A673 (cell line): ENCODE measurements at regions not wholly inside any gene's neighbourhood (a gene's known extent, or its start where the extent isn't known, plus 50 kb on each side); places are given as distances from the start of the nearest gene placed in this dataset.

Experiments used
- BruUV-seq: library from RNA; stranded (reverse); fragments of 400-500 nt; replicated peaks from 2 replicates; lab custom pipeline; 2021; lab: Mats Ljungman, UMichigan
- CTCF ChIA-PET: fragments of 300-600 bp; sonication (Branson Sonifier 250); formaldehyde crosslinking; loops from one replicate; lab custom pipeline; 2022; ENCODE audit warnings: antibody characterized with exemption; lab: Charles Lee
- POLR2A ChIA-PET: fragments of 300-600 bp; sonication (Branson Sonifier 250); formaldehyde crosslinking; loops from one replicate; lab custom pipeline; 2022; ENCODE audit warnings: antibody characterized with exemption; ENCODE audit not compliant: low non-redundant PET; lab: Charles Lee
- DNase-seq: peaks from one replicate; pipeline ENCODE4 v3.0.0-alpha.2; 2015; ENCODE audit warnings: low spot score
- H3K27ac ChIP-seq: fragments of 200-600 bp; sonication (generic); 2 replicates; pipeline ENCODE4 v1.5.1; 2016; ENCODE audit warnings: mixed run types, low read depth, mild to moderate bottlenecking, mixed read lengths, antibody characterized with exemption, low read length; ENCODE audit not compliant: poor library complexity, severe bottlenecking
- H3K27me3 ChIP-seq: fragments of 200-600 bp; sonication (generic); replicated peaks from 2 replicates; pipeline ENCODE4 v1.6.1; 2017; ENCODE audit warnings: mixed run types, low read depth, mild to moderate bottlenecking, mixed read lengths, antibody characterized with exemption, low read length; ENCODE audit not compliant: insufficient read depth, poor library complexity
- H3K36me3 ChIP-seq: fragments of 200-600 bp; sonication (generic); 2 replicates; pipeline ENCODE4 v1.6.1; 2016; ENCODE audit warnings: mixed run types, mild to moderate bottlenecking, mixed read lengths, antibody characterized with exemption, low read length; ENCODE audit not compliant: insufficient read depth, poor library complexity, severe bottlenecking
- H3K4me1 ChIP-seq: fragments of 200-600 bp; sonication (generic); 2 replicates; pipeline ENCODE4 v1.6.1; 2017; ENCODE audit warnings: mixed run types, mild to moderate bottlenecking, mixed read lengths, antibody characterized with exemption, low read length; ENCODE audit not compliant: insufficient read depth, poor library complexity, severe bottlenecking
- H3K4me3 ChIP-seq: fragments of 200-600 bp; sonication (generic); 2 replicates; pipeline ENCODE4 v1.5.1; 2016; ENCODE audit warnings: low read depth, mixed run types, mild to moderate bottlenecking, mixed read lengths, low read length; ENCODE audit not compliant: poor library complexity, severe bottlenecking
- H3K9me3 ChIP-seq: fragments of 200-600 bp; sonication (generic); 2 replicates; pipeline ENCODE4 v1.6.1; 2016; ENCODE audit warnings: mixed run types, low read depth, mild to moderate bottlenecking, mixed read lengths, antibody characterized with exemption, low read length; ENCODE audit not compliant: poor library complexity, severe bottlenecking
- EZH2 ChIP-seq: fragments of 200-600 bp; sonication (generic); IDR thresholded peaks from 2 replicates; pipeline ENCODE4 v1.6.1; 2017; ENCODE audit warnings: borderline replicate concordance, low read depth, mild to moderate bottlenecking, mixed read lengths, antibody characterized with exemption, low read length; ENCODE audit not compliant: poor library complexity, severe bottlenecking
- intact Hi-C: fragments of 100-400 bp; cut with micrococcal nuclease; formaldehyde crosslinking; loops from one replicate; pipeline ENCODE4 v1.10.0; 2022; ENCODE audit not compliant: unreplicated experiment
- TF ChIP-seq, protein P1 (sequence below): fragments of 300-800, 200-600 bp; sonication (generic); conservative IDR thresholded peaks from 2 replicates; pipeline ENCODE4 v1.5.1; 2017; ENCODE audit warnings: low read depth, mild to moderate bottlenecking, antibody characterized with exemption, low read length, moderate library complexity, mixed read lengths

DNA sequence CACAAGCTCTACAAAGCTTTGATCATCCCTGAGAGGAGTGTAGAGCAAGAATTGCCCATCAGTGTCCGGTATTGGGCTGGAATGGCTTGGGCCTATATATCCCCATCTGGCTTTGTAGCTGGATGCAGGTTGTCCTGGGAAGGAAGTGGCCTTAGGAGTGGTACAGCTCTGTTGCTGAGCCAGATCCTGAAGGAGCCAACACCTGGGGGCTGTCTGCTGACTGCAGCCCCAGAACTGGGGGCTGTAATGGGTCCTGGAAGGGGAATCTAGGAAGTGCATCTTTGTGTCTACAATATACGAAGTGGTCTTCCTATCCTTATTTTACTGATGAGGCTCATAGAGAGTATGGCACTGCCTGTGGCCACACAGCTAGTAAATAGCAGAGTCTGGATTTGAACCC, 145.9 kb downstream of the CDC5L start:
- no peaks in the 10 kb centered on the region for H3K27me3 ChIP-seq
- ChIA-PET CTCF (no interaction called here), POLR2A (no interaction called here)
- BruUV-seq = no TSS peak
- no peak overlapping the region for H3K4me3 ChIP-seq
- no peak overlapping the region for H3K27ac ChIP-seq
- no peak for TF ChIP-seq EZH2
- intact Hi-C loops = no loop called here
- no peak for DNase-seq
- peaks cover 7% of the 10 kb centered on the region for H3K4me1 ChIP-seq
- H3K9me3 ChIP-seq = no peaks in the 10 kb centered on the region
- H3K36me3 ChIP-seq = no peaks in the 10 kb centered on the region

DNA sequence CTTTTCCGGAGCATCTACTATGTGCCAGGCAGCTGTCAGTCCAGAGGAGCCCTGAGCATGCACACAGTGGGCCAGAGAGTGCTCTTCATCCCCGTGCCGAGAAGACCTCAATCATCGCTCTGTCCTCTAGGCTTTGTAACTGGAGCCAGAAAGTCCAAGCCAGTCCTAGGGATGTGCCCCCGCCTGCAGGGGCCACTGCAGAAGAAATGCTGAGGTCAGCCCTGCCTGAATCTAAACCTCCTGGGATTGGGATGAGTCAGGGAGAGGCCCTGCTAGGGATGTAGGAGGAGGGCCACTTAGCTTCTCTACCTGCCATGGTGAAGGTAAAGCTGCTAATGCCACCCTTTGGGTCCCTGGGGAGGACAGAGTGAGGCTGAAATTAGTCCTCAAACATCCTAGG, 146.8 kb downstream of the CDC5L start:
- Histone ChIP-seq H3K27ac (no peak overlapping the region), H3K4me1 (no peaks in the 10 kb centered on the region), H3K36me3 (no peaks in the 10 kb centered on the region), H3K27me3 (no peaks in the 10 kb centered on the region), H3K9me3 (no peaks in the 10 kb centered on the region), H3K4me3 (no peak overlapping the region)
- no peak for DNase-seq
- no TSS peak for BruUV-seq
- intact Hi-C loops = no loop called here
- ChIA-PET CTCF (no interaction called here), POLR2A (no interaction called here)
- TF ChIP-seq, protein P1, sequence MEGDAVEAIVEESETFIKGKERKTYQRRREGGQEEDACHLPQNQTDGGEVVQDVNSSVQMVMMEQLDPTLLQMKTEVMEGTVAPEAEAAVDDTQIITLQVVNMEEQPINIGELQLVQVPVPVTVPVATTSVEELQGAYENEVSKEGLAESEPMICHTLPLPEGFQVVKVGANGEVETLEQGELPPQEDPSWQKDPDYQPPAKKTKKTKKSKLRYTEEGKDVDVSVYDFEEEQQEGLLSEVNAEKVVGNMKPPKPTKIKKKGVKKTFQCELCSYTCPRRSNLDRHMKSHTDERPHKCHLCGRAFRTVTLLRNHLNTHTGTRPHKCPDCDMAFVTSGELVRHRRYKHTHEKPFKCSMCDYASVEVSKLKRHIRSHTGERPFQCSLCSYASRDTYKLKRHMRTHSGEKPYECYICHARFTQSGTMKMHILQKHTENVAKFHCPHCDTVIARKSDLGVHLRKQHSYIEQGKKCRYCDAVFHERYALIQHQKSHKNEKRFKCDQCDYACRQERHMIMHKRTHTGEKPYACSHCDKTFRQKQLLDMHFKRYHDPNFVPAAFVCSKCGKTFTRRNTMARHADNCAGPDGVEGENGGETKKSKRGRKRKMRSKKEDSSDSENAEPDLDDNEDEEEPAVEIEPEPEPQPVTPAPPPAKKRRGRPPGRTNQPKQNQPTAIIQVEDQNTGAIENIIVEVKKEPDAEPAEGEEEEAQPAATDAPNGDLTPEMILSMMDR = no peak
- TF ChIP-seq EZH2 = no peak

DNA sequence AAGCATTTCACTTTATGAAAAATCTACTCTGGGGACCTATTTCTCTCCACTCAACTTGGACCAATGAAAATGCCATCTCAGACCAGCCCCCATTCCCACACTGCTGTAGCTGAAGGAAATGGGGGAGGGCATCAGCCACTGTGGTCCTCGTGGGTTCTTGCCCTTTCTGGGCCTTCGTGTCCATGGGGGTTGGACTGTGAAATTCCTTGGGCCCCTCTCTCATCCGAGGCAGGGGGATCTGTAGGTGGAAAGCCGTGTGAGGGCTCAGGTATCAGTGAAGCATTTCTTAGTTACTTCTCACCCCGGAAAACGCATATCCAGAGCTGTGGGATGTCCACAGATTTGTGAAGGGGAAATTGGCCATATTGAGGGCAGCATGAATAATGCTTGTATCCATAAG, 147.9 kb downstream of the CDC5L start:
- ChIA-PET POLR2A (no interaction called here), CTCF (no interaction called here)
- Histone ChIP-seq H3K36me3 (no peaks in the 10 kb centered on the region), H3K9me3 (no peaks in the 10 kb centered on the region), H3K4me3 (no peak overlapping the region), H3K4me1 (no peaks in the 10 kb centered on the region), H3K27ac (no peak overlapping the region), H3K27me3 (no peaks in the 10 kb centered on the region)
- no peak for TF ChIP-seq EZH2
- TF ChIP-seq, protein P1 = no peak
- BruUV-seq = no TSS peak
- DNase-seq = no peak
- intact Hi-C loops = no loop called here

DNA sequence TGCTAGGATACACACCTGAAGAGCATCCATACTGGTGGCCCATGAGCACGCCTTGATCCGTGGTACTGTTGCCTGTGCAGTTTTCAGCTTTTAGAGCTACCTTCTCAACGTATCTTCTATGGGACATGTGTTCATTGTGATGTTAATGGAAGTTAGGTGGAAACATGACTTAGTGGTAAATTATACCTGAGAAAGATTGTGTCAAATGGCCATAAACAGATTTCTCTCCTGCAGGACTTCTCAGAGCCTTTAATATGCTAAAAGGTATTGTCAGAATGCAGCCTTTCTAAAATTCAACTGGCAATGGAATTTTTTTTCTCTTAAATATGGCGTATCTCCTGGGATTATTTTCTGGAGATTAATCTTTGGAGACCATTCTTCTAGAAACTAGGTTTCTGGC, 148.5 kb downstream of the CDC5L start:
- ChIA-PET CTCF (interaction anchor here (0.7 kb wide), 1 partner anchor 1179 kb away, joined by 5 read pairs; no protein-coding TSS in a partner anchor), POLR2A (no interaction called here)
- Histone ChIP-seq H3K9me3 (no peaks in the 10 kb centered on the region), H3K36me3 (no peaks in the 10 kb centered on the region), H3K27ac (no peak overlapping the region), H3K4me3 (no peak overlapping the region), H3K27me3 (no peaks in the 10 kb centered on the region), H3K4me1 (no peaks in the 10 kb centered on the region)
- TF ChIP-seq, protein P1 = no peak
- no TSS peak for BruUV-seq
- no peak for DNase-seq
- intact Hi-C loops = no loop called here
